ENCODE measurements at regions not wholly inside any gene's neighbourhood (a gene's known extent, or its start where the extent isn't known, plus 50 kb on each side); places are given as distances from the start of the nearest gene placed in this dataset.
"Not testable (repeated sequence)": the region's sequence is repeated elsewhere in the genome, so short reads cannot be mapped to it uniquely, and the experiment has no call there.

GRCh38 chr6:164087870-164088269, 673.4 kb downstream of the QKI start:
- no peak for DNase-seq
- H3K36me3 Mint-ChIP-seq (ENCODE audit: low read depth): no peaks in the 10 kb centered on the region
- ChIA-PET CTCF (no interaction called here), POLR2A (no interaction called here)
- no peaks in the 10 kb centered on the region for H3K27me3 Mint-ChIP-seq
- H3K9me3 Mint-ChIP-seq: no peaks in the 10 kb centered on the region
- H3K4me3 Mint-ChIP-seq: no peak overlapping the region
- no peaks in the 10 kb centered on the region for H3K4me1 Mint-ChIP-seq
- no peak overlapping the region for H3K27ac Mint-ChIP-seq

- ChIA-PET POLR2A (no interaction called here), CTCF (no interaction called here)
- H3K36me3 Mint-ChIP-seq (ENCODE audit: low read depth): no peaks in the 10 kb centered on the region
- no peaks in the 10 kb centered on the region for H3K9me3 Mint-ChIP-seq
- no peaks in the 10 kb centered on the region for H3K27me3 Mint-ChIP-seq
- no peaks in the 10 kb centered on the region for H3K4me1 Mint-ChIP-seq
- DNase-seq: no peak
- H3K27ac Mint-ChIP-seq: no peak overlapping the region
- no peak overlapping the region for H3K4me3 Mint-ChIP-seq
Measured at GRCh38 chr6:164087211-164087610, 672.7 kb downstream of the QKI start.

GRCh38 chr6:164086076-164086887, 671.8 kb downstream of the QKI start:
- Mint-ChIP-seq H3K27me3 (no peaks in the 10 kb centered on the region), H3K4me1 (no peaks in the 10 kb centered on the region), H3K36me3 (ENCODE audit: low read depth) (no peaks in the 10 kb centered on the region), H3K4me3 (no peak overlapping the region), H3K27ac (no peak overlapping the region), H3K9me3 (no peaks in the 10 kb centered on the region)
- DNase-seq: no peak
- ChIA-PET POLR2A (no interaction called here), CTCF (no interaction called here)

- CTCF ChIA-PET: no interaction called here
- Mint-ChIP-seq H3K4me3 (no peak overlapping the region), H3K27me3 (no peaks in the 10 kb centered on the region), H3K4me1 (no peaks in the 10 kb centered on the region), H3K9me3 (no peaks in the 10 kb centered on the region), H3K27ac (no peak overlapping the region), H3K36me3 (ENCODE audit: low read depth) (no peaks in the 10 kb centered on the region)
- DNase-seq: no peak
- POLR2A ChIA-PET: interaction anchor here (0.6 kb wide), 1 partner anchor 1214 kb away, joined by 3 read pairs; no protein-coding TSS in a partner anchor
Measured at GRCh38 chr6:164085091-164086075, 670.9 kb downstream of the QKI start.

GRCh38 chr6:164079275-164079600, 664.7 kb downstream of the QKI start:
- peaks cover 10% of the 10 kb centered on the region for H3K9me3 Mint-ChIP-seq
- no peaks in the 10 kb centered on the region for H3K4me1 Mint-ChIP-seq
- H3K27me3 Mint-ChIP-seq: no peaks in the 10 kb centered on the region
- ChIA-PET POLR2A (no interaction called here), CTCF (no interaction called here)
- no peak overlapping the region for H3K27ac Mint-ChIP-seq
- DNase-seq: no peak
- no peaks in the 10 kb centered on the region for H3K36me3 Mint-ChIP-seq (ENCODE audit: low read depth)
- no peak overlapping the region for H3K4me3 Mint-ChIP-seq

- ChIA-PET POLR2A (no interaction called here), CTCF (no interaction called here)
- Mint-ChIP-seq H3K4me1 (no peaks in the 10 kb centered on the region), H3K27ac (no peak overlapping the region), H3K9me3 (peaks cover 10% of the 10 kb centered on the region), H3K4me3 (no peak overlapping the region), H3K36me3 (ENCODE audit: low read depth) (no peaks in the 10 kb centered on the region), H3K27me3 (no peaks in the 10 kb centered on the region)
- DNase-seq: no peak
Measured at GRCh38 chr6:164078532-164079274, 664.2 kb downstream of the QKI start.

GRCh38 chr6:164076818-164077532, 662.5 kb downstream of the QKI start:
- CTCF ChIA-PET; H3K36me3 Mint-ChIP-seq (ENCODE audit: low read depth): not testable (repeated sequence)

GRCh38 chr6:164075981-164076615, 661.6 kb downstream of the QKI start:
- H3K36me3 Mint-ChIP-seq (ENCODE audit: low read depth): no peaks in the 10 kb centered on the region
- ChIA-PET POLR2A (no interaction called here), CTCF (no interaction called here)
- no peaks in the 10 kb centered on the region for H3K4me1 Mint-ChIP-seq
- H3K9me3 Mint-ChIP-seq: peaks cover 10% of the 10 kb centered on the region
- no peak for DNase-seq
- no peaks in the 10 kb centered on the region for H3K27me3 Mint-ChIP-seq
- no peak overlapping the region for H3K27ac Mint-ChIP-seq
- H3K4me3 Mint-ChIP-seq: no peak overlapping the region

More at GRCh38 chr6:164076818-164077532, 662.5 kb downstream of the QKI start:
- peaks cover 10% of the 10 kb centered on the region for H3K9me3 Mint-ChIP-seq
- H3K27ac Mint-ChIP-seq, H3K4me3 Mint-ChIP-seq, H3K27me3 Mint-ChIP-seq, DNase-seq, H3K4me1 Mint-ChIP-seq, POLR2A ChIA-PET: not testable (repeated sequence)

GRCh38 chr6:164072240-164072666, 657.7 kb downstream of the QKI start:
- DNase-seq: no peak
- ChIA-PET CTCF (no interaction called here), POLR2A (no interaction called here)
- Mint-ChIP-seq H3K4me3 (no peak overlapping the region), H3K4me1 (no peaks in the 10 kb centered on the region), H3K27me3 (no peaks in the 10 kb centered on the region), H3K36me3 (ENCODE audit: low read depth) (no peaks in the 10 kb centered on the region), H3K9me3 (peaks cover 4% of the 10 kb centered on the region), H3K27ac (no peak overlapping the region)

- H3K27ac Mint-ChIP-seq: no peak overlapping the region
- no peak for DNase-seq
- H3K9me3 Mint-ChIP-seq: no peaks in the 10 kb centered on the region
- no peaks in the 10 kb centered on the region for H3K27me3 Mint-ChIP-seq
- H3K4me3 Mint-ChIP-seq: no peak overlapping the region
- H3K4me1 Mint-ChIP-seq: no peaks in the 10 kb centered on the region
- no peaks in the 10 kb centered on the region for H3K36me3 Mint-ChIP-seq (ENCODE audit: low read depth)
- ChIA-PET POLR2A (no interaction called here), CTCF (interaction anchor here (0.6 kb wide), 1 partner anchor 1756 kb away, joined by 4 read pairs; no protein-coding TSS in a partner anchor)
Measured at GRCh38 chr6:164069350-164069990, 655.0 kb downstream of the QKI start.

- Mint-ChIP-seq H3K27ac (no peak overlapping the region), H3K4me1 (no peaks in the 10 kb centered on the region), H3K36me3 (ENCODE audit: low read depth) (no peaks in the 10 kb centered on the region), H3K27me3 (no peaks in the 10 kb centered on the region), H3K4me3 (no peak overlapping the region), H3K9me3 (no peaks in the 10 kb centered on the region)
- POLR2A ChIA-PET: no interaction called here
- CTCF ChIA-PET: no interaction called here
- no peak for DNase-seq
Measured at GRCh38 chr6:164068527-164068926, 654.0 kb downstream of the QKI start.

GRCh38 chr6:164066766-164067165, 652.2 kb downstream of the QKI start:
- DNase-seq: no peak
- no peak overlapping the region for H3K4me3 Mint-ChIP-seq
- H3K4me1 Mint-ChIP-seq: no peaks in the 10 kb centered on the region
- CTCF ChIA-PET: no interaction called here
- no peaks in the 10 kb centered on the region for H3K36me3 Mint-ChIP-seq (ENCODE audit: low read depth)
- H3K27ac Mint-ChIP-seq: no peak overlapping the region
- H3K27me3 Mint-ChIP-seq: no peaks in the 10 kb centered on the region
- POLR2A ChIA-PET: no interaction called here
- no peaks in the 10 kb centered on the region for H3K9me3 Mint-ChIP-seq
